K562 (cell line): ENCODE measurements at regions not wholly inside any gene's neighbourhood (a gene's known extent, or its start where the extent isn't known, plus 50 kb on each side); places are given as distances from the start of the nearest gene placed in this dataset.
A peak's percentile ranks its signal among the peaks of the same experiment; 100 is the strongest.

Experiments used
- ATAC-seq: fragments of 200-7000 bp; cut with Tn5 transposase; 3 replicates; pipeline ENCODE4 v1.9.1; 2020; ENCODE audit warnings: moderate library complexity
- BruUV-seq: library from RNA; stranded (reverse); fragments of 400-500 nt; replicated peaks from 2 replicates; lab custom pipeline; 2021; lab: Mats Ljungman, UMichigan
- CTCF ChIA-PET: fragments of 300-600 bp; formaldehyde crosslinking; extraction: SDS; loops from one replicate; lab custom pipeline; 2021; ENCODE audit warnings: low intra/inter-chr PET ratio; lab: Yijun Ruan, JAX
- POLR2A ChIA-PET: fragments of 300-600, 350-650 bp; sonication (Branson Sonifier 250); formaldehyde crosslinking; extraction: SDS; loops from one replicate; lab custom pipeline; 2021; ENCODE audit warnings: antibody characterized with exemption, inconsistent platforms; lab: Yijun Ruan, JAX
- DNase-seq, 4 experiments: peaks; one replicate each; pipeline versions ENCODE4 v3.0.0 to v3.0.0-alpha.2; 2011 to 2018; ENCODE audit warnings: low spot score in 3 of 4, mixed read lengths in 3 of 4; ENCODE audit errors: extremely low read depth in 1 of 4
- FAIRE-seq: peaks from 2 replicates; lab custom pipeline; 2011; peaks lifted over from hg19 to GRCh38; lab: Jason Lieb, UNC
- H2AFZ ChIP-seq: 2 replicates; pipeline ENCODE4 v1.6.0; 2011; ENCODE audit warnings: low read depth, low read length, control low read depth, inconsistent platforms
- H3K27ac ChIP-seq: fragments of 200-600 bp; 3 replicates; pipeline ENCODE4 v1.8.0; 2011; ENCODE audit warnings: low read depth, mild to moderate bottlenecking, control low read depth, inconsistent platforms, low read length, moderate library complexity, mixed read lengths; ENCODE audit errors: extremely low read depth
- H3K27me3 ChIP-seq, 2 experiments: fragments of 300-600 bp in 1 of 2; 2 replicates in 1 of 2; 3 replicates in 1 of 2; pipeline versions ENCODE4 v1.6.0 to v1.8.0; 2011; ENCODE audit warnings: inconsistent platforms in 2 of 2, low read length in 2 of 2, mild to moderate bottlenecking in 1 of 2, mixed read lengths in 1 of 2, moderate library complexity in 1 of 2; ENCODE audit not compliant: control insufficient read depth in 2 of 2, insufficient read depth in 2 of 2
- H3K36me3 ChIP-seq: fragments of 300-600 bp; 3 replicates; pipeline ENCODE4 v1.8.0; 2011; ENCODE audit warnings: mild to moderate bottlenecking, low read length, inconsistent platforms; ENCODE audit not compliant: control insufficient read depth, insufficient read depth
- H3K4me1 ChIP-seq, 2 experiments: fragments of 200-600 bp in 1 of 2; replicated peaks in 1 of 2; 2 replicates in 1 of 2; 3 replicates in 1 of 2; pipeline versions ENCODE4 v1.5.1 to v1.8.0; 2011; ENCODE audit warnings: inconsistent platforms in 2 of 2, low read length in 2 of 2, mild to moderate bottlenecking in 1 of 2, mixed read lengths in 1 of 2, moderate library complexity in 1 of 2; ENCODE audit not compliant: control insufficient read depth in 2 of 2, insufficient read depth in 2 of 2
- H3K4me2 ChIP-seq: 2 replicates; pipeline ENCODE4 v1.6.1; 2011; ENCODE audit warnings: low read length, control low read depth, inconsistent platforms, mixed read lengths; ENCODE audit not compliant: insufficient read depth
- H3K4me3 ChIP-seq: fragments of 200-600 bp; sonication (generic), shearing (Covaris generic); 2 replicates; pipeline ENCODE4 v1.5.1; 2016; ENCODE audit warnings: control low read depth, inconsistent platforms
- H3K79me2 ChIP-seq: fragments of 200-600 bp; 3 replicates; pipeline ENCODE4 v1.8.0; 2011; ENCODE audit warnings: low read length, inconsistent platforms; ENCODE audit not compliant: control insufficient read depth, insufficient read depth
- H3K9ac ChIP-seq, 2 experiments: 2 replicates each; pipeline versions ENCODE4 v1.6.0 to v1.6.1; 2011; ENCODE audit warnings: low read depth in 2 of 2, low read length in 2 of 2, control low read depth in 1 of 2, inconsistent platforms in 1 of 2, mild to moderate bottlenecking in 1 of 2, mixed read lengths in 1 of 2; ENCODE audit not compliant: insufficient read depth in 1 of 2
- H3K9me1 ChIP-seq: one replicate; pipeline ENCODE4 v1.6.0; 2011; ENCODE audit warnings: inconsistent platforms, mild to moderate bottlenecking, low read length, moderate library complexity; ENCODE audit not compliant: control insufficient read depth, insufficient read depth
- H3K9me3 ChIP-seq: replicated peaks from 2 replicates; pipeline ENCODE4 v1.5.1; 2011; ENCODE audit warnings: low read depth, low read length, inconsistent platforms; ENCODE audit not compliant: control insufficient read depth, insufficient read depth
- H4K20me1 ChIP-seq: replicated peaks from 2 replicates; pipeline ENCODE4 v1.6.1; 2011; ENCODE audit warnings: low read length, inconsistent platforms, mixed read lengths; ENCODE audit not compliant: control insufficient read depth, insufficient read depth
- ATF1 ChIP-seq, 2 experiments: fragments of 450-650 bp in 1 of 2; IDR thresholded peaks; 2 replicates each; pipeline ENCODE4 v1.6.1; 2016; ENCODE audit warnings: missing compliant biosample characterization in 1 of 2, missing genetic modification characterization in 1 of 2
- PHF20 ChIP-seq: fragments of 450-650 bp; IDR thresholded peaks from 2 replicates; pipeline ENCODE4 v1.6.1; 2018; ENCODE audit not compliant: partially characterized antibody
- PRDM10 ChIP-seq: fragments of 450-650 bp; IDR thresholded peaks from 2 replicates; pipeline ENCODE4 v1.6.1; 2018; ENCODE audit not compliant: partially characterized antibody
- SMAD1 ChIP-seq: fragments of 150-350 bp; IDR thresholded peaks from 2 replicates; pipeline ENCODE4 v1.6.1; 2014; ENCODE audit warnings: low read length, low read depth; ENCODE audit not compliant: partially characterized antibody
- ZNF512 ChIP-seq: IDR thresholded peaks from 2 replicates; pipeline ENCODE4 v1.6.1; 2016; ENCODE audit warnings: missing genetic modification characterization, missing compliant biosample characterization
- WGBS: fragments of 100-300 bp; shearing (Covaris generic); methylation state at CpG from one replicate; pipeline ENCODE4 v1.1.6; 2016; ENCODE audit warnings: low coverage, mixed read lengths; ENCODE audit not compliant: insufficient coverage; ENCODE audit errors: missing lambda C conversion rate; 5-methylcytosine and 5-hydroxymethylcytosine counted together
- in situ Hi-C: fragments of 300-500 bp; cut with MboI; formaldehyde crosslinking; loops from 4 replicates; pipeline ENCODE4 v1.15.0; 2018; ENCODE audit warnings: inconsistent platforms, mixed read lengths
- intact Hi-C: fragments of 100-400 bp; cut with micrococcal nuclease; formaldehyde crosslinking; loops from 2 replicates; pipeline ENCODE4 v1.14.2; 2022

GRCh38 chr12:92077530-92077929, 68.1 kb downstream of the BTG1 start:
- Histone ChIP-seq H3K79me2 (no peaks in the 10 kb centered on the region), H3K9me1 (no peaks in the 10 kb centered on the region), H2AFZ (peak overlapping the region; percentile 71; the same call in 1 of the 2 replicates), H4K20me1 (no peaks in the 10 kb centered on the region), H3K9me3 (no peaks in the 10 kb centered on the region; the same call in 1 of the 2 replicates), H3K27ac (peak overlapping the region; percentile 61; the same call in 2 of the 3 replicates), H3K4me1 (peaks cover 0 to 49% of the 10 kb centered on the region in 2 experiments; a peak in 3 of 5 replicates), H3K27me3 (no peaks in the 10 kb centered on the region), H3K4me3 (no peak overlapping the region), H3K9ac (no peak overlapping the region), H3K4me2 (peak overlapping the region; percentile 50; the same call in 1 of the 2 replicates), H3K36me3 (no peaks in the 10 kb centered on the region)
- FAIRE-seq: no peak
- POLR2A ChIA-PET: interaction anchor here (0.7 to 2.0 kb wide), 3 partner anchors 11 to 68 kb away, joined by 3 to 9 read pairs (median 6); partner anchors contain the start of gene BTG1
- DNase-seq: no peak
- ATAC-seq: peak; percentile 17
- in situ Hi-C loops (no loop called here), intact Hi-C loops (loop anchor here (5.0 kb wide), 1 partner anchor 65 kb away; no protein-coding TSS in a partner anchor)
- 8% methylated on average over 1 of the region's 1 CpG for whole genome bisulfite sequencing
- BruUV-seq: no TSS peak
- no peak for TF ChIP-seq SMAD1
- TF ChIP-seq ATF1 (CRISPR knock-in tag; IDR thresholded peaks at IDR 0.05): no peak
- TF ChIP-seq ATF1 (tag; IDR thresholded peaks at IDR 0.05): 0 out of 2 replicates have a peak, but pooled peaks have one; percentile 6
- CTCF ChIA-PET: no interaction called here

- H3K9me1 ChIP-seq: no peaks in the 10 kb centered on the region
- no peak overlapping the region for H3K4me2 ChIP-seq
- H3K79me2 ChIP-seq: no peaks in the 10 kb centered on the region
- H3K9ac ChIP-seq: no peak overlapping the region
- TF ChIP-seq PRDM10 (peak; percentile 35), PHF20 (no peak), ZNF512 (peak; percentile 70)
- H4K20me1 ChIP-seq: no peaks in the 10 kb centered on the region
- POLR2A ChIA-PET: interaction anchor here (1.5 to 1.6 kb wide), 2 partner anchors 10 to 13 kb away, joined by 4 to 5 read pairs; no protein-coding TSS in a partner anchor
- H2AFZ ChIP-seq: peak overlapping the region; percentile 69; the same call in 1 of the 2 replicates
- no TSS peak for BruUV-seq
- in situ Hi-C loops: no loop called here
- intact Hi-C loops: loop anchor here (5.0 kb wide), 1 partner anchor 66 kb away; no protein-coding TSS in a partner anchor
- CTCF ChIA-PET: interaction anchor here (0.7 kb wide), 1 partner anchor 252 kb away, joined by 5 read pairs; no protein-coding TSS in a partner anchor
- no peaks in the 10 kb centered on the region; the same call in 1 of the 2 replicates for H3K9me3 ChIP-seq
- no peaks in the 10 kb centered on the region for H3K27me3 ChIP-seq
- FAIRE-seq (no peak), DNase-seq (no peak), ATAC-seq (no peak)
- peaks cover 0 to 49% of the 10 kb centered on the region in 2 experiments; a peak in 3 of 5 replicates for H3K4me1 ChIP-seq
- no peaks in the 10 kb centered on the region for H3K36me3 ChIP-seq
- no peak overlapping the region for H3K27ac ChIP-seq
- H3K4me3 ChIP-seq: no peak overlapping the region
Observed at GRCh38 chr12:92076101-92076500, 69.5 kb downstream of the BTG1 start.
